Left ventricle myocardium inferior (tissue), 1 donor: ENCODE measurements at regions not wholly inside any gene's neighbourhood (a gene's known extent, or its start where the extent isn't known, plus 50 kb on each side); places are given as distances from the start of the nearest gene placed in this dataset.

ENCODE experiments used
- DNase-seq: peaks from one replicate; pipeline ENCODE4 v3.0.0-alpha.2; 2020
- H3K27ac ChIP-seq: fragments of 200-600 bp; replicated peaks from 2 replicates; pipeline ENCODE4 v1.8.0; 2021
- H3K27me3 ChIP-seq: fragments of 200-600 bp; 2 replicates; pipeline ENCODE4 v1.8.0; 2021; ENCODE audit warnings: low read depth
- H3K36me3 ChIP-seq: fragments of 200-600 bp; 2 replicates; pipeline ENCODE4 v1.8.0; 2021
- H3K4me1 ChIP-seq: fragments of 200-600 bp; 2 replicates; pipeline ENCODE4 v1.8.0; 2021
- H3K4me3 ChIP-seq: fragments of 200-600 bp; 2 replicates; pipeline ENCODE4 v1.8.0; 2021; ENCODE audit warnings: mild to moderate bottlenecking, moderate library complexity
- H3K9me3 ChIP-seq: fragments of 200-600 bp; replicated peaks from 2 replicates; pipeline ENCODE4 v1.8.0; 2021
- CTCF ChIP-seq: fragments of 200-600 bp; IDR thresholded peaks from 2 replicates; pipeline ENCODE4 v1.8.0; 2021; ENCODE audit warnings: antibody characterized with exemption, mild to moderate bottlenecking, borderline replicate concordance
- intact Hi-C: fragments of 100-400 bp; cut with micrococcal nuclease; formaldehyde crosslinking; loops from one replicate; pipeline ENCODE4 v1.11.0; 2022
- donor health status: DM: no; HTN: yes; CAD: no; lungs with severe emphysema.

GRCh38 chr12:31210104-31210503 is 115.8 kb downstream of the SINHCAF start:
- no peak for DNase-seq
- Histone ChIP-seq H3K4me1 (peaks cover 3% of the 10 kb centered on the region), H3K27me3 (no peaks in the 10 kb centered on the region), H3K4me3 (no peak overlapping the region), H3K36me3 (no peaks in the 10 kb centered on the region), H3K9me3 (no peaks in the 10 kb centered on the region), H3K27ac (no peak overlapping the region)
- TF ChIP-seq CTCF: no peak
- intact Hi-C loops: no loop called here

- no peaks in the 10 kb centered on the region for H3K9me3 ChIP-seq
- peaks cover 3% of the 10 kb centered on the region for H3K4me1 ChIP-seq
- intact Hi-C loops: no loop called here
- H3K36me3 ChIP-seq: no peaks in the 10 kb centered on the region
- no peak overlapping the region for H3K27ac ChIP-seq
- TF ChIP-seq CTCF: no peak
- H3K4me3 ChIP-seq: no peak overlapping the region
- H3K27me3 ChIP-seq: no peaks in the 10 kb centered on the region
- no peak for DNase-seq
Measured at GRCh38 chr12:31210541-31210940, 115.4 kb downstream of the SINHCAF start.

GRCh38 chr12:31214626-31215517 is 111.1 kb downstream of the SINHCAF start:
- H3K4me3 ChIP-seq: no peak overlapping the region
- DNase-seq: no peak
- H3K27me3 ChIP-seq: peaks cover 11% of the 10 kb centered on the region
- peaks cover 4% of the 10 kb centered on the region for H3K4me1 ChIP-seq
- H3K9me3 ChIP-seq: no peaks in the 10 kb centered on the region
- H3K27ac ChIP-seq: no peak overlapping the region
- no peaks in the 10 kb centered on the region for H3K36me3 ChIP-seq
- intact Hi-C loops: no loop called here
- no peak for TF ChIP-seq CTCF

- TF ChIP-seq CTCF: peak; percentile 43
- intact Hi-C loops: no loop called here
- no peaks in the 10 kb centered on the region for H3K9me3 ChIP-seq
- no peak overlapping the region for H3K4me3 ChIP-seq
- H3K4me1 ChIP-seq: peaks cover 4% of the 10 kb centered on the region
- peak; percentile 71 for DNase-seq
- no peak overlapping the region for H3K27ac ChIP-seq
- no peaks in the 10 kb centered on the region for H3K36me3 ChIP-seq
- peaks cover 11% of the 10 kb centered on the region for H3K27me3 ChIP-seq
Measured at GRCh38 chr12:31215518-31216232, 110.3 kb downstream of the SINHCAF start.

GRCh38 chr12:31216479-31216878 is 109.5 kb downstream of the SINHCAF start:
- Histone ChIP-seq H3K36me3 (no peaks in the 10 kb centered on the region), H3K9me3 (no peaks in the 10 kb centered on the region), H3K4me1 (peaks cover 4% of the 10 kb centered on the region), H3K27me3 (peaks cover 11% of the 10 kb centered on the region), H3K4me3 (no peak overlapping the region), H3K27ac (no peak overlapping the region)
- intact Hi-C loops: no loop called here
- TF ChIP-seq CTCF: no peak
- DNase-seq: no peak
